IMR-90 (cell line): ENCODE measurements at regions not wholly inside any gene's neighbourhood (a gene's known extent, or its start where the extent isn't known, plus 50 kb on each side); places are given as distances from the start of the nearest gene placed in this dataset.

ENCODE experiments used
- ATAC-seq: fragments of 200-7000 bp; cut with Tn5 transposase; 2 replicates; pipeline ENCODE4 v1.9.1; 2020; ENCODE audit warnings: low read depth, mild to moderate bottlenecking, moderate library complexity
- BruUV-seq: library from RNA; stranded (reverse); fragments of 400-500 nt; replicated peaks from 2 replicates; lab custom pipeline; 2021; lab: Mats Ljungman, UMichigan
- CTCF ChIA-PET: fragments of 300-600 bp; formaldehyde crosslinking; extraction: SDS; loops from one replicate; lab custom pipeline; 2021; ENCODE audit warnings: antibody characterized with exemption; lab: Yijun Ruan, JAX
- POLR2A ChIA-PET: fragments of 300-600 bp; sonication (Branson Sonifier 250); formaldehyde crosslinking; loops from one replicate; lab custom pipeline; 2022; ENCODE audit warnings: antibody characterized with exemption; ENCODE audit not compliant: unreplicated experiment; lab: Charles Lee
- DNase-seq: peaks from one replicate; pipeline ENCODE4 v3.0.0; 2013
- H2AFZ ChIP-seq: replicated peaks from 2 replicates; pipeline ENCODE3; 2013; ENCODE audit warnings: low read length, mild to moderate bottlenecking; ENCODE audit not compliant: poor library complexity
- H2AK5ac ChIP-seq: 2 replicates; pipeline ENCODE4 v1.6.1; 2013; ENCODE audit warnings: low read depth, low read length, inconsistent platforms
- H2AK9ac ChIP-seq: replicated peaks from 2 replicates; pipeline ENCODE3; 2013; ENCODE audit warnings: mild to moderate bottlenecking, low read depth, low read length, moderate library complexity; ENCODE audit not compliant: poor library complexity
- H2BK120ac ChIP-seq: 2 replicates; pipeline ENCODE4 v1.6.1; 2013; ENCODE audit warnings: low read depth, low read length, inconsistent platforms
- H2BK15ac ChIP-seq: 3 replicates; pipeline ENCODE4 v1.6.1; 2013; ENCODE audit warnings: low read depth, low read length, inconsistent platforms
- H2BK20ac ChIP-seq: 2 replicates; pipeline ENCODE4 v1.6.1; 2013; ENCODE audit warnings: low read depth, mild to moderate bottlenecking, inconsistent platforms, low read length, moderate library complexity
- H2BK5ac ChIP-seq: 2 replicates; pipeline ENCODE4 v1.6.1; 2013; ENCODE audit warnings: mild to moderate bottlenecking, low read depth, low read length, inconsistent platforms; ENCODE audit not compliant: poor library complexity, severe bottlenecking
- H3K14ac ChIP-seq: replicated peaks from 2 replicates; pipeline ENCODE4 v1.6.1; 2013; ENCODE audit warnings: low read depth, low read length, inconsistent platforms
- H3K18ac ChIP-seq: 2 replicates; pipeline ENCODE4 v1.6.1; 2013; ENCODE audit warnings: low read depth, low read length, control low read depth
- H3K23ac ChIP-seq: 2 replicates; pipeline ENCODE4 v1.6.1; 2013; ENCODE audit warnings: low read depth, low read length, inconsistent platforms
- H3K27ac ChIP-seq: 2 replicates; pipeline ENCODE4 v1.5.1; 2013; ENCODE audit warnings: mild to moderate bottlenecking, control low read depth, low read length; ENCODE audit not compliant: insufficient read depth
- H3K27me3 ChIP-seq: 2 replicates; pipeline ENCODE4 v1.6.1; 2013; ENCODE audit warnings: low read length; ENCODE audit not compliant: control insufficient read depth, insufficient read depth
- H3K36me3 ChIP-seq: 2 replicates; pipeline ENCODE4 v1.6.1; 2013; ENCODE audit warnings: low read length, mixed read lengths; ENCODE audit not compliant: control insufficient read depth, insufficient read depth
- H3K4ac ChIP-seq: 2 replicates; pipeline ENCODE4 v1.6.1; 2013; ENCODE audit warnings: low read depth, low read length, inconsistent platforms
- H3K4me1 ChIP-seq: 2 replicates; pipeline ENCODE4 v1.6.1; 2013; ENCODE audit warnings: low read length, mixed read lengths; ENCODE audit not compliant: control insufficient read depth, insufficient read depth
- H3K4me2 ChIP-seq: 2 replicates; pipeline ENCODE4 v1.6.1; 2013; ENCODE audit warnings: low read depth, mild to moderate bottlenecking, control low read depth, low read length, moderate library complexity
- H3K4me3 ChIP-seq: 2 replicates; pipeline ENCODE4 v1.5.1; 2013; ENCODE audit warnings: low read depth, mild to moderate bottlenecking, control low read depth, low read length, moderate library complexity; ENCODE audit not compliant: insufficient read depth
- H3K56ac ChIP-seq: 2 replicates; pipeline ENCODE4 v1.6.1; 2013; ENCODE audit warnings: low read length, inconsistent platforms; ENCODE audit not compliant: insufficient read depth; ENCODE audit errors: extremely low read depth
- H3K79me1 ChIP-seq, 2 experiments: 2 replicates each; pipeline ENCODE4 v1.6.1; 2013; ENCODE audit warnings: low read length in 2 of 2, inconsistent platforms in 1 of 2, low read depth in 1 of 2
- H3K9ac ChIP-seq: 2 replicates; pipeline ENCODE4 v1.6.1; 2013; ENCODE audit warnings: low read depth, low read length, control low read depth
- H3K9me1 ChIP-seq: 2 replicates; pipeline ENCODE4 v1.6.1; 2013; ENCODE audit warnings: low read length, inconsistent platforms; ENCODE audit not compliant: insufficient read depth
- H3K9me3 ChIP-seq: 2 replicates; pipeline ENCODE4 v1.6.1; 2013; ENCODE audit warnings: low read length; ENCODE audit not compliant: control insufficient read depth, insufficient read depth
- H4K20me1 ChIP-seq: 2 replicates; pipeline ENCODE4 v1.6.1; 2013; ENCODE audit warnings: low read length, inconsistent platforms; ENCODE audit not compliant: insufficient read depth
- H4K5ac ChIP-seq: 2 replicates; pipeline ENCODE4 v1.6.1; 2013; ENCODE audit warnings: mild to moderate bottlenecking, low read depth, low read length, control low read depth
- H4K8ac ChIP-seq, 2 experiments: 2 replicates each; pipeline ENCODE4 v1.6.1; 2013; ENCODE audit warnings: low read depth in 2 of 2, low read length in 2 of 2, control low read depth in 1 of 2, inconsistent platforms in 1 of 2
- H4K91ac ChIP-seq: 2 replicates; pipeline ENCODE4 v1.6.1; 2013; ENCODE audit warnings: low read depth, low read length, inconsistent platforms; ENCODE audit not compliant: insufficient read depth
- BHLHE40 ChIP-seq: fragments of 150-350 bp; IDR thresholded peaks from 2 replicates; pipeline ENCODE4 v1.6.1; 2016; ENCODE audit warnings: mild to moderate bottlenecking, low read depth, low read length
- CHD1 ChIP-seq: IDR thresholded peaks from 2 replicates; pipeline ENCODE4 v1.6.1; 2012; ENCODE audit warnings: low read depth, low read length, improper control_type of control experiment
- CTCF ChIP-seq: conservative IDR thresholded peaks from 2 replicates; pipeline ENCODE4 v1.5.1; 2012; ENCODE audit warnings: mild to moderate bottlenecking, low read depth, low read length, improper control_type of control experiment
- ELK1 ChIP-seq: fragments of 150-350 bp; IDR thresholded peaks from 2 replicates; pipeline ENCODE4 v1.6.1; 2016; ENCODE audit warnings: low read depth, mild to moderate bottlenecking, low read length, moderate library complexity, borderline replicate concordance
- MAFK ChIP-seq: IDR thresholded peaks from 2 replicates; pipeline ENCODE4 v1.6.1; 2012; ENCODE audit warnings: low read depth, low read length, improper control_type of control experiment
- MAZ ChIP-seq: IDR thresholded peaks from 2 replicates; pipeline ENCODE4 v1.6.1; 2012; ENCODE audit warnings: low read depth, mild to moderate bottlenecking, low read length, improper control_type of control experiment, moderate library complexity, borderline replicate concordance
- MXI1 ChIP-seq: IDR thresholded peaks from 2 replicates; pipeline ENCODE4 v1.6.1; 2012; ENCODE audit warnings: low read depth, mild to moderate bottlenecking, low read length, moderate library complexity, borderline replicate concordance
- NFE2L2 ChIP-seq: fragments of 150-350 bp; IDR thresholded peaks from 2 replicates; pipeline ENCODE4 v1.6.1; 2016; ENCODE audit warnings: low read depth, mild to moderate bottlenecking, low read length
- POLR2A ChIP-seq: IDR thresholded peaks from 2 replicates; pipeline ENCODE4 v1.6.1; 2012; ENCODE audit warnings: mild to moderate bottlenecking, low read depth, low read length
- RAD21 ChIP-seq: IDR thresholded peaks from 2 replicates; pipeline ENCODE4 v1.6.1; 2012; ENCODE audit warnings: low read length, improper control_type of control experiment
- RCOR1 ChIP-seq: IDR thresholded peaks from 2 replicates; pipeline ENCODE4 v1.6.1; 2012; ENCODE audit warnings: mild to moderate bottlenecking, low read length, improper control_type of control experiment; ENCODE audit not compliant: insufficient replicate concordance
- SMC3 ChIP-seq: fragments of 150-350 bp; IDR thresholded peaks from 2 replicates; pipeline ENCODE4 v1.6.1; 2016; ENCODE audit warnings: low read depth, mild to moderate bottlenecking, antibody characterized with exemption, low read length, moderate library complexity
- USF2 ChIP-seq: fragments of 150-350 bp; IDR thresholded peaks from 2 replicates; pipeline ENCODE4 v1.6.1; 2017; ENCODE audit warnings: mild to moderate bottlenecking, antibody characterized with exemption, low read length, low read depth
- WGBS, 2 experiments: methylation state at CpG; one replicate each; pipeline versions ENCODE4 v1.1.5 to v1.1.7; 2013; ENCODE audit warnings: missing lambda C conversion rate in 2 of 2; ENCODE audit not compliant: insufficient read length in 1 of 2; ENCODE audit errors: extremely low coverage in 2 of 2; 5-methylcytosine and 5-hydroxymethylcytosine counted together
- dilution Hi-C: fragments of 300-500 bp; cut with HindIII; formaldehyde crosslinking; loops from one replicate; pipeline ENCODE4 v1.14.3; 2018; ENCODE audit warnings: low sequenced_read_pairs; ENCODE audit not compliant: unreplicated experiment
- in situ Hi-C: fragments of 300-500 bp; cut with MboI; formaldehyde crosslinking; loops from 3 replicates; pipeline ENCODE4 v1.14.3; 2019; ENCODE audit warnings: low sequenced_read_pairs, inconsistent platforms, mixed read lengths
- intact Hi-C: fragments of 100-400 bp; cut with micrococcal nuclease; formaldehyde crosslinking; loops from 2 replicates; pipeline ENCODE4 v1.10.0; 2022

- H4K91ac ChIP-seq: no peak overlapping the region
- H2AK9ac ChIP-seq: no peak overlapping the region
- H2BK5ac ChIP-seq: no peak overlapping the region
- ATAC-seq: no peak
- no peaks in the 10 kb centered on the region for H3K4me1 ChIP-seq
- no peak overlapping the region for H2BK15ac ChIP-seq
- no peak overlapping the region for H3K27ac ChIP-seq
- intact Hi-C loops (no loop called here), dilution Hi-C loops (no loop called here), in situ Hi-C loops (no loop called here)
- no peaks in the 10 kb centered on the region for H3K9me3 ChIP-seq
- CTCF ChIA-PET: no interaction called here
- TF ChIP-seq CHD1 (no peak), MAFK (no peak), BHLHE40 (no peak), CTCF (no peak), RAD21 (no peak), MAZ (no peak), USF2 (no peak), ELK1 (no peak), NFE2L2 (no peak), MXI1 (no peak), RCOR1 (no peak), POLR2A (no peak), SMC3 (no peak)
- no peak overlapping the region for H3K4me3 ChIP-seq
- H3K14ac ChIP-seq: no peak overlapping the region
- POLR2A ChIA-PET: no interaction called here
- H4K20me1 ChIP-seq: no peaks in the 10 kb centered on the region
- H4K5ac ChIP-seq: no peak overlapping the region
- H2AK5ac ChIP-seq: no peak overlapping the region
- H3K9me1 ChIP-seq: no peaks in the 10 kb centered on the region
- no peak overlapping the region for H2BK20ac ChIP-seq
- H2BK120ac ChIP-seq: no peak overlapping the region
- no peak overlapping the region for H3K9ac ChIP-seq
- WGBS, 2 experiments: no CpG with 5 or more reads among the region's 8 CpGs
- no peaks in the 10 kb centered on the region for H3K36me3 ChIP-seq
- no TSS peak for BruUV-seq
- no peak overlapping the region for H3K4ac ChIP-seq
- no peak overlapping the region for H3K23ac ChIP-seq
- no peaks in the 10 kb centered on the region for H3K79me1 ChIP-seq
- no peak for DNase-seq
- no peak overlapping the region for H3K4me2 ChIP-seq
- H3K56ac ChIP-seq: no peak overlapping the region
- no peak overlapping the region for H4K8ac ChIP-seq
- no peak overlapping the region for H2AFZ ChIP-seq
- H3K27me3 ChIP-seq: peaks cover 24% of the 10 kb centered on the region
- H3K18ac ChIP-seq: no peak overlapping the region
These were observed 377.1 kb upstream of the HS6ST1 start for GRCh38 chr2:128695646-128696220.
